ENCODE measurements at regions not wholly inside any gene's neighbourhood (a gene's known extent, or its start where the extent isn't known, plus 50 kb on each side); places are given as distances from the start of the nearest gene placed in this dataset.

DNA sequence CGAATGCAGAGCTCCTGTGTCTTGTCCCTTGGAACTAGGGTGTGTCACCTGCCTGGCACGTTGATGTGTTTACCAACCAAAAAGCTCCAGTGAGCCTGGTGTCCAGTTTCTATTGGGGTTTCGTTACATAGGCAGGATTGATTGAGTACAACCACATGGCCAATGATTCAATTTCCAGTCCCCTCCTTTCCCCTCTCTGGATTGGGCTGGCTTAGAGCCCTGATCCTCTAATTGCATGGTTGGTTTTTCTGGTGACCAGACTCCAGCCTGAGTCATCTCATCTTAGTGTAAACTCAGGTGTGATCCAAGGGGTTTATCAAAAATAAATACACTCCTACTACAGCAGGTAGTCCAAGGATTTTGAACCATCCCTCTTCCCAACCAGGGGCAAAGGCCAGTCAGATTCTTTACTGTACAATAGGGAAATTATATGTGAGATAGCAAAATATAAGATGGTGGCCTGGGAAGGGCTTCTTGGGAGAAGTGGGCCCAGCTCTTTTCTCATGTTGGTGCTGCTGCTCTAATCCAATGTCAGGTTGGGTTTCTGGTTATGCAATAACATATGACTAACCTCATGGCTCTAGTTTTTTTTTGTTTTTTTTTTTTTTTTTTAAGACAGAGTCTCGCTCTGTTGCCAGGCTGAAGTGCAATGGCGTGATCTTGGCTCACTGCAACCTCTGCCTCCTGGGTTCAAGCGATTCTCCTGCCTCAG, 64.7 kb upstream of the MGAT5 start:
- H3K4me3 ChIP-seq (ENCODE audit: low read length) = no peak overlapping the region
- TF ChIP-seq, protein P1, sequence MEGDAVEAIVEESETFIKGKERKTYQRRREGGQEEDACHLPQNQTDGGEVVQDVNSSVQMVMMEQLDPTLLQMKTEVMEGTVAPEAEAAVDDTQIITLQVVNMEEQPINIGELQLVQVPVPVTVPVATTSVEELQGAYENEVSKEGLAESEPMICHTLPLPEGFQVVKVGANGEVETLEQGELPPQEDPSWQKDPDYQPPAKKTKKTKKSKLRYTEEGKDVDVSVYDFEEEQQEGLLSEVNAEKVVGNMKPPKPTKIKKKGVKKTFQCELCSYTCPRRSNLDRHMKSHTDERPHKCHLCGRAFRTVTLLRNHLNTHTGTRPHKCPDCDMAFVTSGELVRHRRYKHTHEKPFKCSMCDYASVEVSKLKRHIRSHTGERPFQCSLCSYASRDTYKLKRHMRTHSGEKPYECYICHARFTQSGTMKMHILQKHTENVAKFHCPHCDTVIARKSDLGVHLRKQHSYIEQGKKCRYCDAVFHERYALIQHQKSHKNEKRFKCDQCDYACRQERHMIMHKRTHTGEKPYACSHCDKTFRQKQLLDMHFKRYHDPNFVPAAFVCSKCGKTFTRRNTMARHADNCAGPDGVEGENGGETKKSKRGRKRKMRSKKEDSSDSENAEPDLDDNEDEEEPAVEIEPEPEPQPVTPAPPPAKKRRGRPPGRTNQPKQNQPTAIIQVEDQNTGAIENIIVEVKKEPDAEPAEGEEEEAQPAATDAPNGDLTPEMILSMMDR (IDR thresholded peaks at IDR 0.05; ENCODE audit: insufficient read depth, low read depth, low read length, missing control alignments) = no peak
- DNase-seq (ENCODE audit: low read depth) = peak; percentile 97

DNA sequence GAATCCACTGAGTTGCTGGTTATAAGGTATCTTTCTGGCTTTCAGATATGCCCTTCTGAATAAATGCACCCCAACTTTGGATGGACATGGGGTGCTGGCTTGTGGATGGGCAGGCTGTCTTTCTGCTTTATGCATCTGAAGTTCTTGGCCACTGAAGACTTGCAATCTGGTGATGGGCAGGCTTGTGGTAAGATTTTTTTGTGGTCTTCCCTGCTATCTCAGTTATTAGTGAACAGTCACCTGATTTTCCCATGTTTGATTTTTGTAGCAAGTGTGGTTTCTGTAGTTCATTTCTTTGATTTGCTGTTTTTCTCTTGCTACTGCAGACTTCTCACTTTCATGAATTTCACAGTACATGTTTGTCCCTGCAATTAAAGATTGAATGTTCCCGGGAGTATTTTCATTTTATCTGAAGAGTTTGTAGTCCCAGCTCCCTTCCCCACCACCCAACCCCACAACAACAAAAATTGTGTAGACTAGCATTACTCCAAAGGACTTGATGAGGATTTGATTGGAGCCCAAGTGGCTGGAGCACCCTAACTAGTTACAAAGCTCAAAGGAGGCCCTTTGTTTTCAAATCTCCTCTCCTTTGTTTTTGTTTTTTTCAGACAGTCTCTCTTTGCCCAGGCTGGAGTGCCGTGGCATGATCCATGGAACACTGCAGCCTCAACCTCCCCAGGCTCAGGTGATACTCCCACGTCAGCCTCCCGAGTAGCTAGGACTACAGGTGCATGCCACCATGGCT, 63.6 kb upstream of the MGAT5 start:
- DNase-seq (ENCODE audit: low read depth) = no peak
- TF ChIP-seq, protein P1 (IDR thresholded peaks at IDR 0.05; ENCODE audit: insufficient read depth, low read depth, low read length, missing control alignments) = no peak
- H3K4me3 ChIP-seq (ENCODE audit: low read length) = no peak overlapping the region

DNA sequence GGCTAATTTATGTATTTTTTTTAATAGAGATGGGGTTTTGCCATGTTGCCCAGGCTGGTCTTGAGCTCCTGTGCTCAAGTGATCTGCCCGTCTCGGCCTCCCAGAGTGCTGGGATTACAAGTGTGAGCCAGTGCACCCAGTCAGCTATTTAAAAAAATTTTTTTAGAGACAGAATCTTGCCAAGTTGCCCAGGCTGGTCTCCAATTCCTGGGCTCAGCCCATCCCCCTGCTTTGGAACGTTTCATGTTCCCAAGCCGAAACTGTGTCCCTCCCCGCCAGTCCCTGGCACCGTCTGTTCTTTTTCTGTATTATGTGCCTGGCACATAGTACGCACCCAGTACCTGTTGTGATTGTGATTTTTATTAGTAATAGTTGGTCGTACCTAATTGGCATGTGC, 63.1 kb upstream of the MGAT5 start:
- no peak for DNase-seq (ENCODE audit: low read depth)
- TF ChIP-seq, protein P1 (IDR thresholded peaks at IDR 0.05; ENCODE audit: insufficient read depth, low read depth, low read length, missing control alignments) = no peak
- H3K4me3 ChIP-seq (ENCODE audit: low read length) = no peak overlapping the region

DNA sequence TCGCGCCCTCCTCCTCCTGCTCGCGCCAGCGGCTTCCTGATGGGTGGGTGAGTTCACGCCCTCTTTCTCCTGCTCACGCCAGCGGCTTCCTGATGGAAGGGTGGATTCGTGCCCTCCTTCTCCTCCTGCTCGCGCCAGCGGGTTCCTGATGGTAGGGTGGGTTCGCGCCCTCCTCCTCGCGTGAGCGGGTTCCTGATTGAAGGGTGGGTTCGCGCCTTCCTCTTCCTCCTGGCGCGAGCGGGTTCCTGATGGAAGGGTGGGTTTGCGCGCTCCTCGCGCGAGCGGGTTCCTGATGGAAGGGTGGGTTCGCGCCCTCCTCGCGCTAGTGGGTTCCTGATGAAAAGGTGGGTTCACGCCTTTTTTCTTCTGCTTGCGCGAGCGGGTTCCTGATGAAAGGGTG, 62.0 kb upstream of the MGAT5 start:
- H3K4me3 ChIP-seq (ENCODE audit: low read length) = no peak overlapping the region
- TF ChIP-seq, protein P1 (IDR thresholded peaks at IDR 0.05; ENCODE audit: insufficient read depth, low read depth, low read length, missing control alignments) = no peak
- no peak for DNase-seq (ENCODE audit: low read depth)

DNA sequence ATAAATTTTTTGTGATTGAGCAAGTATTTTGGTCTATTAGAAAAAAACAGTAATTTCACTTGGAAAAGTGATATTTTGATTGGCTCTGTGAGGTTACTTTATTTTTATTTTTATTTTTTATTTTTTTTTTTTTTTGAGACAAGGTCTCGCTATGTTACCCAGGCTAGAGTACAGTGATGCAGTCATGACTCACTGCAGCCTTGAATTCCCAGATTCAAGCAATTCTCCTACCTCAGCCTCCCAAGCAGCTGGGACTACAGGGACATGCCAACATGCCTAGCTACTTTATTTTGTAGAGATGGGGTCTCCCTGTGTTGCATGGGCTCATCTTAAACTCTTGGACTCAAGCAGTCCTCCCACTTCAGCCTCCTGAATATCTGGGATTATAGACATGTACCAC, 60.9 kb upstream of the MGAT5 start:
- TF ChIP-seq, protein P1 (IDR thresholded peaks at IDR 0.05; ENCODE audit: insufficient read depth, low read depth, low read length, missing control alignments) = no peak
- H3K4me3 ChIP-seq (ENCODE audit: low read length) = no peak overlapping the region
- peak; percentile 77 for DNase-seq (ENCODE audit: low read depth)

DNA sequence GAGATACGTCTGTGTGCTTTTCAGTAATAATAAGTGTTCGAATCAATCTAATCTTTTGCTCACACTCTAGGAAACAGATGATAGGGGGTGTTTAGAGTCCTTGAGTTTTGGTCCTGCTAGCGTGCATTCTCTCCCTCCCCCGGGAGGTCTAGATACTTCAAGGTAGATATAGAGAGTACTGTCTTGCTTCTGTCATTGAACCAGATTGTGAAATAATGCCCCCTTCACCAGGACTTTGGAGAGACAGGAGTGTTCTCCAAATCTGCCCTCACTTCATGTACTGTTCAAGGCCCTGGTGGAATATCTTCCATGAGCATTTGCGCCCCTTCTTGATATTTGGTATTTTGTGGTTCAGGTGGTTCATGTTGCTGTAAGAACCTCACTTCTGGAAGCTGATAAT, 59.4 kb upstream of the MGAT5 start:
- no peak for DNase-seq (ENCODE audit: low read depth)
- H3K4me3 ChIP-seq (ENCODE audit: low read length) = no peak overlapping the region
- TF ChIP-seq, protein P1 (IDR thresholded peaks at IDR 0.05; ENCODE audit: insufficient read depth, low read depth, low read length, missing control alignments) = no peak

Measured in epithelial cell of esophagus (primary cell).